PC-3 (cell line): ENCODE measurements at regions not wholly inside any gene's neighbourhood (a gene's known extent, or its start where the extent isn't known, plus 50 kb on each side); places are given as distances from the start of the nearest gene placed in this dataset.
A peak's percentile ranks its signal among the peaks of the same experiment; 100 is the strongest.

Experiments
- ATAC-seq: fragments of 200-7000 bp; cut with Tn5 transposase; 2 replicates; pipeline ENCODE4 v1.9.1; 2020; ENCODE audit warnings: mild to moderate bottlenecking, moderate library complexity
- BruUV-seq: library from RNA; stranded (reverse); fragments of 400-500 nt; replicated peaks from 2 replicates; lab custom pipeline; 2021; lab: Mats Ljungman, UMichigan
- CTCF ChIA-PET: fragments of 300-600 bp; sonication (Branson Sonifier 250); formaldehyde crosslinking; loops from one replicate; lab custom pipeline; 2022; ENCODE audit warnings: antibody characterized with exemption; lab: Charles Lee
- POLR2A ChIA-PET: fragments of 300-600 bp; sonication (Branson Sonifier 250); formaldehyde crosslinking; loops from one replicate; lab custom pipeline; 2022; ENCODE audit warnings: antibody characterized with exemption; ENCODE audit not compliant: unreplicated experiment; lab: Charles Lee
- DNase-seq: peaks from one replicate; pipeline ENCODE4 v3.0.0-alpha.2; 2015
- H2AFZ ChIP-seq: fragments of 300-600 bp; sonication (generic); 2 replicates; pipeline ENCODE4 v1.6.0; 2016; ENCODE audit warnings: antibody characterized with exemption, low read length
- H3F3A ChIP-seq: fragments of 300-600 bp; sonication (generic); one replicate; pipeline ENCODE4 v1.6.0; 2017; ENCODE audit warnings: antibody characterized with exemption, low read length, control low read depth, mild to moderate bottlenecking; ENCODE audit not compliant: unreplicated experiment
- H3K27ac ChIP-seq: fragments of 300-600 bp; sonication (generic); 2 replicates; pipeline ENCODE4 v1.5.1; 2016; ENCODE audit warnings: mild to moderate bottlenecking, low read length
- H3K27me3 ChIP-seq: fragments of 300-600 bp; sonication (generic); 2 replicates; pipeline ENCODE4 v1.6.1; 2016; ENCODE audit warnings: low read length, mixed read lengths
- H3K36me3 ChIP-seq: fragments of 300-600 bp; sonication (generic); 2 replicates; pipeline ENCODE4 v1.6.1; 2016; ENCODE audit warnings: low read depth, mixed run types, low read length, mixed read lengths
- H3K4me1 ChIP-seq: fragments of 300-600 bp; sonication (generic); 2 replicates; pipeline ENCODE4 v1.5.1; 2016; ENCODE audit warnings: low read length; ENCODE audit not compliant: insufficient read depth
- H3K4me2 ChIP-seq: fragments of 300-600 bp; sonication (generic); 2 replicates; pipeline ENCODE4 v1.6.0; 2016; ENCODE audit warnings: low read length
- H3K4me3 ChIP-seq: fragments of 300-600 bp; sonication (generic); 2 replicates; pipeline ENCODE4 v1.5.1; 2016; ENCODE audit warnings: mild to moderate bottlenecking, low read length, mixed read lengths
- H3K79me2 ChIP-seq: fragments of 300-600 bp; sonication (generic); 2 replicates; pipeline ENCODE4 v1.6.1; 2017; ENCODE audit warnings: low read length, mixed read lengths
- H3K9ac ChIP-seq: fragments of 300-600 bp; sonication (generic); 2 replicates; pipeline ENCODE4 v1.6.0; 2016; ENCODE audit warnings: mild to moderate bottlenecking, low read length
- H3K9me2 ChIP-seq: fragments of 300-600 bp; sonication (generic); replicated peaks from 2 replicates; pipeline ENCODE4 v1.6.1; 2016; ENCODE audit warnings: mixed run types, low read length, mixed read lengths
- H3K9me3 ChIP-seq: fragments of 300-600 bp; sonication (generic); 2 replicates; pipeline ENCODE4 v1.6.1; 2016; ENCODE audit warnings: low read length, mixed read lengths
- H4K20me1 ChIP-seq: fragments of 300-600 bp; sonication (generic); 2 replicates; pipeline ENCODE4 v1.6.1; 2016; ENCODE audit warnings: low read length, mixed read lengths
- EZH2 ChIP-seq: fragments of 300-600 bp; sonication (generic); IDR thresholded peaks from one replicate; pipeline ENCODE4 v1.6.1; 2017; ENCODE audit warnings: antibody characterized with exemption, mild to moderate bottlenecking, low read length; ENCODE audit not compliant: unreplicated experiment
- EZH2phosphoT487 ChIP-seq: fragments of 300-600 bp; sonication (generic); IDR thresholded peaks from 2 replicates; pipeline ENCODE4 v1.6.1; 2018; ENCODE audit warnings: mild to moderate bottlenecking, antibody characterized with exemption, low read length, borderline replicate concordance
- intact Hi-C: fragments of 100-400 bp; cut with micrococcal nuclease; formaldehyde crosslinking; loops from 2 replicates; pipeline ENCODE4 v1.9.0; 2023
- TF ChIP-seq, protein P1 (sequence below): fragments of 300-600 bp; sonication (generic); conservative IDR thresholded peaks from 2 replicates; pipeline ENCODE4 v1.5.1; 2017; ENCODE audit warnings: antibody characterized with exemption, low read depth, mild to moderate bottlenecking, low read length

- H3K4me2 ChIP-seq: no peak overlapping the region
Observed at GRCh38 chr10:100655760-100656421, 89.5 kb upstream of the PAX2 start.

GRCh38 chr10:100656454-100656853 is 88.9 kb upstream of the PAX2 start:
- H3K27me3 ChIP-seq: peaks cover 64% of the 10 kb centered on the region
- ChIA-PET POLR2A (no interaction called here), CTCF (no interaction called here)
- H3K27ac ChIP-seq: no peak overlapping the region
- no peak overlapping the region for H3K9ac ChIP-seq
- no peaks in the 10 kb centered on the region for H3K9me3 ChIP-seq
- DNase-seq: no peak
- H3K79me2 ChIP-seq: no peaks in the 10 kb centered on the region
- intact Hi-C loops: no loop called here
- no peaks in the 10 kb centered on the region for H3F3A ChIP-seq
- no peak overlapping the region for H2AFZ ChIP-seq
- no peaks in the 10 kb centered on the region for H3K9me2 ChIP-seq
- BruUV-seq: no TSS peak
- H3K4me1 ChIP-seq: no peaks in the 10 kb centered on the region
- no peaks in the 10 kb centered on the region for H3K36me3 ChIP-seq
- TF ChIP-seq EZH2phosphoT487: no peak
- no peak for TF ChIP-seq EZH2
- TF ChIP-seq, protein P1, sequence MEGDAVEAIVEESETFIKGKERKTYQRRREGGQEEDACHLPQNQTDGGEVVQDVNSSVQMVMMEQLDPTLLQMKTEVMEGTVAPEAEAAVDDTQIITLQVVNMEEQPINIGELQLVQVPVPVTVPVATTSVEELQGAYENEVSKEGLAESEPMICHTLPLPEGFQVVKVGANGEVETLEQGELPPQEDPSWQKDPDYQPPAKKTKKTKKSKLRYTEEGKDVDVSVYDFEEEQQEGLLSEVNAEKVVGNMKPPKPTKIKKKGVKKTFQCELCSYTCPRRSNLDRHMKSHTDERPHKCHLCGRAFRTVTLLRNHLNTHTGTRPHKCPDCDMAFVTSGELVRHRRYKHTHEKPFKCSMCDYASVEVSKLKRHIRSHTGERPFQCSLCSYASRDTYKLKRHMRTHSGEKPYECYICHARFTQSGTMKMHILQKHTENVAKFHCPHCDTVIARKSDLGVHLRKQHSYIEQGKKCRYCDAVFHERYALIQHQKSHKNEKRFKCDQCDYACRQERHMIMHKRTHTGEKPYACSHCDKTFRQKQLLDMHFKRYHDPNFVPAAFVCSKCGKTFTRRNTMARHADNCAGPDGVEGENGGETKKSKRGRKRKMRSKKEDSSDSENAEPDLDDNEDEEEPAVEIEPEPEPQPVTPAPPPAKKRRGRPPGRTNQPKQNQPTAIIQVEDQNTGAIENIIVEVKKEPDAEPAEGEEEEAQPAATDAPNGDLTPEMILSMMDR: no peak
- no peak for ATAC-seq
- no peak overlapping the region for H3K4me2 ChIP-seq
- no peak overlapping the region for H3K4me3 ChIP-seq
- no peaks in the 10 kb centered on the region for H4K20me1 ChIP-seq

More at GRCh38 chr10:100655760-100656421, 89.5 kb upstream of the PAX2 start:
- Histone ChIP-seq H3K9me3 (no peaks in the 10 kb centered on the region), H3K4me3 (no peak overlapping the region), H3K4me1 (no peaks in the 10 kb centered on the region), H3K27me3 (peaks cover 64% of the 10 kb centered on the region), H2AFZ (no peak overlapping the region), H3K36me3 (no peaks in the 10 kb centered on the region), H4K20me1 (no peaks in the 10 kb centered on the region), H3F3A (no peaks in the 10 kb centered on the region), H3K27ac (no peak overlapping the region), H3K9me2 (no peaks in the 10 kb centered on the region), H3K9ac (no peak overlapping the region), H3K79me2 (no peaks in the 10 kb centered on the region)
- ChIA-PET POLR2A (no interaction called here), CTCF (no interaction called here)
- intact Hi-C loops: no loop called here
- no peak for DNase-seq
- no peak for ATAC-seq
- no TSS peak for BruUV-seq
- TF ChIP-seq, protein P1: no peak
- TF ChIP-seq EZH2phosphoT487: peak; percentile 9; the same call in 1 of the 2 replicates
- TF ChIP-seq EZH2: peak; percentile 84

DNA sequence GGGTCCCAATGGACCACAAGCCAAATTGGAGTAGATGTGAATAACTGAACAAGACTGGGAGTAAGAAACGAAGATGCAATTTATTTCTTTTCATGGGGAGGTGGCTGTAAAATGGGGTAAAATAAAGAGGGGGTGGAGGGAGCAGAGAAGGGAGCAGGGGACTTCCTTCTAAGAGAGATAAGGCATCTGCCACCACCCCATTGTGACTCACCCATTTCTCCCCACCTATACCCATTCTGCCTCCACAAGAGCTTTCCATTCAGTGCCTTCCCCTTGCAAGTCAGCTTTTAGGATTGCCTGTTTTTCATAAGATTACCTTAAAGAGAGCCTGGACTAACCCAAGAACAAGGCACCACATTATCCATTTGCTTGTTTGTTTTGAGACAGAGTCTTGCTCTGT is 87.1 kb upstream of the PAX2 start:
- Histone ChIP-seq H3K9me3 (no peaks in the 10 kb centered on the region), H3K36me3 (no peaks in the 10 kb centered on the region), H2AFZ (no peak overlapping the region), H3K4me3 (no peak overlapping the region), H3K27ac (no peak overlapping the region), H3K27me3 (peaks cover 50% of the 10 kb centered on the region), H3K79me2 (no peaks in the 10 kb centered on the region), H3F3A (no peaks in the 10 kb centered on the region), H3K4me2 (no peak overlapping the region), H3K4me1 (no peaks in the 10 kb centered on the region), H3K9ac (no peak overlapping the region), H3K9me2 (no peaks in the 10 kb centered on the region), H4K20me1 (no peaks in the 10 kb centered on the region)
- intact Hi-C loops: no loop called here
- no peak for TF ChIP-seq EZH2
- TF ChIP-seq, protein P1: no peak
- TF ChIP-seq EZH2phosphoT487: no peak
- no TSS peak for BruUV-seq
- ATAC-seq: no peak
- ChIA-PET POLR2A (no interaction called here), CTCF (no interaction called here)
- no peak for DNase-seq
